CD4-positive, alpha-beta T cell treated with Interleukin-4 for 4 hours (primary cell): ENCODE measurements at regions not wholly inside any gene's neighbourhood (a gene's known extent, or its start where the extent isn't known, plus 50 kb on each side); places are given as distances from the start of the nearest gene placed in this dataset.

Source experiments
- DNase-seq: peaks from one replicate; pipeline ENCODE4 v3.0.0-alpha.2; 2020

DNA sequence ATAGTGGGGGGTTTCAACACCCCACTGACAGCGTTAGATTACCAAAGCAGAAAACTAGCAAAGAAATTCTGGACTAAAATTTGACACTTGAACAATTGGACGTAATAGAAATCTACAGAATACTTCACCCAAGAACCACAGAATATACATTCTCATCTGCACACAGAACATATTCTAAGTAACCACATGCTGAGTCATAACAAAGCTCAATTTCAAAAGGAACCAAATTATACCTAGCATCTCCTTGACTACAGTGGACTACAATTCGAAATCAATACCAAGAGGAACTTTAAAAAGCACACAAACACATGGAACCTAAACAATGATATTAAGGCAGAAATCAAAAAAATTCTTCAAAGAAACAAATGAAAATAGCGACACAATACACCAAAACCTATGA, 871.6 kb upstream of the MDGA2 start:
- no peak for DNase-seq

DNA sequence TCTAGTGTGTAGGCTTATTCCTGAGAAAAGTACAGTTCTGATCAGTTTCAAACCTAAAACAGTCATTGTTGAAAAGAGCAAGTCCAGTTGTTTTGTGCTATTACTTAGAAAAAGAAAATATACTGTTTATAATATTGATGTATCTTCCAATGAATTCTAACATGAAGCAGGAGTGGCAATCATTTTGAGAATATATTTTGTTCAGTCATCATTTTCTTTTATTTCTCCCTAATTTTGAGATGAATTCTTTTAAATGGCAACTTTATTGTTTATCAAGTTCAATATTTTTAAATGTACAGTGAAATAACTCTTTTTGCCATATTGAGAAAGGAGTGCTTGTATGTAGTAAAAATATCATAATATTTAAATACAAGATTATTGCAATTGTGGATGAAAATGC, 862.2 kb upstream of the MDGA2 start:
- DNase-seq, result no peak

DNA sequence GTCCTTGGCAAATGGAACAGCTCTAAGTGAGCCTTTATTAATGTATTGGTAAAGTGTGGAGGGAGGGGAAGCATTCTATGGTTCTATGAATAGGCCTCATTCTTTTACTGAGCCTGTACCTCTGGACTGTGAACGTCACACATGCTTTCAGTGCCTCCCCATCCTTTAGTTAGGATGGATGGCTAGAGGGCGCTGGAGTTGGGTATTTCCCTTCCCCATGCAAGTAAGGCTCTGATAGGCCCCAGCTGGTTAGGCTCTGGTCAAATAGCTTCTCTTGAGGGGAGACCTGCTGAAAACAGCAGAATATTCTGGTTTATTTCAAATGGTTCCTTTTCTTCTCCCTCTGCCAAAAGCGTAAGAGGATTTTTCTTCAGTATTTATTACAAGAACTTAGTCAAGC, 860.9 kb upstream of the MDGA2 start:
- no peak for DNase-seq

DNA sequence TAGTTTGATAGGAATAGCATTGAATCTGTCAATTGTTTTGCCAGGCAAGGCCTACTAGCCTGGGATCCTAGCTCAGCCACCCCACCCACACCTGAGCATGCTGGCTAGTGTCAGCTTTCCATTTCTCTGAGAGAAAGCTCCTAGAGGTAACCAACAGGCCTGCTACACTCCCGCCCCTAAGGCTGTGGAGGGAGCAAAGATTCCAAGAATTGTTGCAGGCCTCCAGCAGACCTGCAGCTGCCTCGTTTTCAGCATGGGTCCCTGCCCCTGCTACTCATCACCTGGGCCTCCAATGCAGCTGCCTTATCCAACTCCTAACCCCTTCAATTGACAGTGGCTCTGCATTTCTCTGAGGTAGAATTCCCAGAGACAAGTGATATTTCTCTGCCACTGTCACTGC, 852.4 kb upstream of the MDGA2 start:
- no peak for DNase-seq

DNA sequence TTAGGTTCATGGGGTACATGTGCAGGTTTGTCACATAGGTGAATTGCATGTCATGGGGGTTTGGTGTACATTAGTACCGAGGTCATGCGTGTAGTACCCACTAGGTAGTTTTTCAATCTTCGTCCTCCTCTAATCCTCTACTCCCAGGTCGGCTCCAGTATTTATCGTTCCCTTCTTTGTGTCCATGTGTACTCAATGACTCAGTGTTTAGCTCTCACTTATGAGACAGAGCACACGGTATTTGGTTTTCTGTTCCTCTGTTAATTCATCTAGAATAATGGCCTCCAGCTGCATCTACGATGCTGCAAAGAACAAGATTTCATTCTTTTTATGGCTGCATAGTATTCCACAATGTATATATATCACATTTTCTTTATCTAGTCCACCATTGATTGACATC, 850.9 kb upstream of the MDGA2 start:
- DNase-seq, result no peak

DNA sequence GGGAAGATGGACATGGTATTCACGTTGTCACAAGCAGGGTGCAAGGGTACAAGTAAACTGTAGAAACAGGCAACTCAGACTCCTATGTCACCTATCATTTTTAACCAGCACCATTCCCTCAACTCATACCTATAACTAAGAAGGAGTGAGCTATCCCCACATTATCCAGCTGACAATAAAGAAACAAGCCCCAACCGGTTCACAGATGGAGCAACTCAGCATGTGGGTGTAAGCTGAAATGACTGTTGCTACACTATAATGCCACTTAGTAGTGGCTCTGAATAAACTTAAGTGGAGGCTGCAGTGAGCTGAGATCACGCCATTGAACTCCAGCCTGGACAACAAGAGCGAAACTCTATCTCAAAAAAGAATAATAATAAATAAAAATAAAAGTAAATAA, 829.5 kb upstream of the MDGA2 start:
- no peak for DNase-seq

DNA sequence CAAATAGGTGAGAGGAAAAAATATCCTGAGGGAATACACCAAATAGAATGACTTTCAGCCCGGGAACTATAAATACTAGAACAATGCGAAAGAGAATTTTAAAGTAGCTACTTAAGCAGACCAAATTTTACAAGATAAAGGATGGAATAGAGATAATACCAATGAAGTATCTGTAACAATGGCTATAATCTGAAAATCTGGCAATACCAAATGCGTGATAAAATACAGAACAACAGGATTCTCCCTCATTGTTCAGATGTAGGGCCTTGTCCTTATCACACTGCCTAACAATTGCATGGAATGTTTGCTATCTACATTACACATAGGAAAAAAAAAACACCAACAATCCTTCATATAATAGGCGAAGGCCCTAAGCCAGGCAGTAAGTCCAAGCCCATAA, 815.4 kb upstream of the MDGA2 start:
- DNase-seq, result no peak

DNA sequence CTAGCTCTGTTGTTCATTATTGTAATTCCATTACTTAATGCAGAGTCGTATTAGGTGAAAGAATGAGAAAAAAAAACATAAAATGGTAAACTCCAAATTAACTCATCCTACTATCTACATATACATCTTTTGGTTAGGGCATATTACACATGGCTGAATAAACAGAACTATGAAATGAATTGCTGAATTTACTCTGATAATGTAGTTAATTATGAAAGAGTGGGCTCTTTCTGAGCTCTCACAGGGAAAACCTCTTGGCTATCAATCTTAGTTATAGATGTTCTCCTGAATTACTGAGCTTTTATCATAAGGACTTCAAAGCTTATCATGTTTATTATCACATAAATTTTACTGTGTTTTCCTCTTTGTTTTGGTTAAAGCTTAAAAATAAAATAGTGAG, 798.5 kb upstream of the MDGA2 start:
- no peak for DNase-seq

DNA sequence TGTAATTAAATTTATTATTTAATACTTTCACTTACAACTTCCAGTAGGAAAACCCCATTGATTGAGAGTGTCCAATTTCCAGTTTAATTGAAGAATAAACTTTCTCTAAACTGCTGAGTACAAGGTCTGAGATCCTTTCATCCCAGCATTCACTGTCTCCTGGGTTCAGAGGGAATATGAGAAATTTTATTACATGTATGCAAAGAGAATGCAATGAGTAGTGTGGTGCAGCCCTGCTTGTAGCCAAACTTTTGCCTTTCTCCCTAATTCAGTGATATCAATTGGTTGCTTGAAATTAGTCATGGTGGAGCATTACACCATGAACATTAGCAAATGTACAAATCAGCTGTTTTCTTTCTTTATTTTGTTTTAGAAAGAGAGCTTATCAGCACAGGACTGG, 780.6 kb upstream of the MDGA2 start:
- DNase-seq, result no peak

DNA sequence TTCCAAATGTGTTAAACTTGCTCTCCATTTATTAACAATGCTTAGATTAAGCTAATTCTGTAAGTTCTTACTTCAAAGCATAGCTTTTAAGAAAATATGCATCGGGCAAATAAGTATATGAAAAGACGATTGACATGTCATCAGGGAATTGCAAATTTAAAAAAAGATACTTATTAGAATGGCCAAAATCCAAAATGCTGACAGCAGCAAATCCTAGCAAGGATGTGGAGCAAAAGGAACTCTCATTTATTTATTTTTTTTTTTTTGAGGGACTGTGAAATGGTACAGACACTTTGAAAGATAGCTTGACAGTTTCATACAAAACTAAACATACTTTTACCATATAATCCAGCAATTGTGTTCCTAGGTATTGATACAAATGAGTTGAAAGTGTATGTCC, 779.5 kb upstream of the MDGA2 start:
- DNase-seq, result no peak

DNA sequence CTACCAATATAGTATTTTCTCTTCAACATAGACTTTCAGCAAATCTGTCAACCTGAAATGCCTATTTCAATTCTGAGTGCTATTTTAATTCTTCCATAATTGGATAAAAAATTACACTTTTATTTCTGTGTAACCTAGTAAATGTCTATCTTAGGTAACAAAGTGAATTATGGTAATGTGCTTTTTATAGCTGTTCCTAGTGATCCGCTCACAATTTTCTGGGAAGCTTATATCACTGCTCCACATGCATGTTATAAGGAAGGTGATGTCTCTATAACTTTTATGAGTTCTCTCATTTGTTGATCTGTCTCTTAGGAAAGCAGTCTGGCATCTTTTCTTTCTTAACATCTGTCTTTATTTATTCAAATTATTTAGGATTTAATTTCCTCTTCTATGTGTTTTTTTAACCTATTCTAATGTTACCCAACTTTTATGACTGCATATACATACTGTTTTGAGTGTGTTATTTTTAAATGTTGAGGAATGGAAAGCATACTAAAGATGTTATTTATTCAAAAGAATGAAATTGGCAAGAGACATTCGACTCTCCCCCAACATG, 777.1 kb upstream of the MDGA2 start:
- no peak for DNase-seq

DNA sequence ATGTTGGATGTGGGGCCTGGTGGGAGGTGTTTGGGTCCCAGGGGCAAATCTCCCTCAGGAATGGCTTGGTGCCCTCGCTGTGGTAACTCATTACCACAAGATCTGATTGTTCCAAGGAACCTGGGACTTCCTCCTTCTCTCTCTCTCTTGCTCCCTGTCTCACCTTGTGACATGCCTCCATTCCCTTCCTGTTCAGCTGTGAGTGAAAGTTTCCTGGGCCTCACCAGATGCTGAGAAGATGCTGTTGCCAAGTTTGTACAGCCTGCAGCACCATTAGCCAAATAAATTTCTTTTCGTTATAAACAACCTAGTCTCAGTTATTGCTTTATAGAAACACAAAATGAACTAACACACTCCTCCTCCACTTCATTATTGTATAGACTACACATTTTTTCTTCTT, 759.8 kb upstream of the MDGA2 start:
- no peak for DNase-seq

DNA sequence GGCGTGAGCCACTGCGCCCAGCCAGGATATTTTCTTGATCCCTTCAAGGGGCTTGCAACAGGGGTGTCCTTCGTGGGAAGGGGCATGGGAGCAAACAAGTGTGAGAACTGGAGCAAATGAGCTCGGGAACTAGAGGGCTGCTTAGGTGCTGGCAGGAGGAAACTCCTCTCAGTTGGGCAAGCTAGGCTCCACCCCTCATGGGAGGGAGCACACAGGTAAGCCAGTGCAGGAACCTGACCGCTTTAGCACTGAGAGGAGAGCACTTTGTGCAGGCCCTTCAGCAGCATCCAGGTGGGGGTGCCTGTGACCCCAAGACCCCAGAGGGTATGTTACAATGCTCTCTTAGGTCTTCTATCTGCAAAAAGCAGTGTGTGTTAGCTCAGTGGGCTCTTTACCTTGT, 755.4 kb upstream of the MDGA2 start:
- no peak for DNase-seq

DNA sequence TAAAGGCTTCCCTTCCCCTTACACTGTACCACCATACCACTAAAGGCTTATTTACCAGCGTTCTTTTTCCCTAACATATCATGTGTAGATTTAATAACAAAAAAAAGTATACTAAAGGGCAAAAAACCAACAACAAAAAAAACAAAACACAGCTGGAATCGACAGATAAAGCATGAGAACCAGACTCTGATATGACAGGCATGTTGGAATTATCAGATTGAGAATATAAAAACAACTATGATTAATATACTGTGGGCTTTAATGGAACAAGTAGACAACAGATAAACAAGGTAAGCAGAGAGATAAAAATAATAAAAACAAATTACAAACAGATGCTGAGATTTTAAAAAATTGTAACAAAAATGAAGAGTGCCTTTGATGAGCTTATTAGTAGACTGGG, 754.1 kb upstream of the MDGA2 start:
- DNase-seq, result no peak

DNA sequence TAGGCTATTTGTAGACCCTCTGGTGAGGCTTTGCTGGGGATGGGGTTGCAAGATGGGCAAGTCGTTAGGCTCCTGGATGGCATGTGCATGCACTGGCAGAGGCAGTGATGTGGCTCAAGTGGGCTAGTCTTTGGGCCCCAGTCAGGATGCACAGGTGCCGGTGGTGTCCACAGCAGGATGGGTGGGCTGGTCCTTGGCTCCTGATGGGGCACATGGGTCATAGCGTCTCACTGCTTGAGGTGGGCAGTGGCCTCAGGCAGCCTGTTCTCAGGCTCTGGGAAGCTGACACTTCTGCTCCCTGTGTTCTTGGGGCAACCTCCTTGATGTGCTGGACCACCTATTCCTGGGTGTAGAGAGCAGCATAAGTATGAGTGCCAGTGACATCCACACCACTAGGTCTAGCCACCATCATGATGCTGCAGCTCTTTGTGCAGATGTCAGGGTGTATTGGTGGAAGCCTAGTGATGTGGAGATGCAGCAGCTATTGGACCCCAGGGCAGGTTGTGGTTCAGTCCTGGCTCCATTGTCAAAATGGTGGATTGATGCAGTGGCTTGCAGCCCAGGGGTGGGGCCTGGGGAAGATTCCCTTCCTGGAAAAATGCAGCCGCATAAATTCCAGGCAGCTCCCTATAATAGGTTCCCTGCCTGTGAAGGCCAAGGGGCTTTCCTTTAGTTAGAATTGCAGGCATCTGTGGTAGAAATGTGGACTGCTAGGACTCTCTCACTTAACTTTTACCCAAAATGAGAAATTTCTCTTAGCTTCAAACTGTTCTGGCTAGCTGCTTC, 742.5 kb upstream of the MDGA2 start:
- DNase-seq, result no peak

DNA sequence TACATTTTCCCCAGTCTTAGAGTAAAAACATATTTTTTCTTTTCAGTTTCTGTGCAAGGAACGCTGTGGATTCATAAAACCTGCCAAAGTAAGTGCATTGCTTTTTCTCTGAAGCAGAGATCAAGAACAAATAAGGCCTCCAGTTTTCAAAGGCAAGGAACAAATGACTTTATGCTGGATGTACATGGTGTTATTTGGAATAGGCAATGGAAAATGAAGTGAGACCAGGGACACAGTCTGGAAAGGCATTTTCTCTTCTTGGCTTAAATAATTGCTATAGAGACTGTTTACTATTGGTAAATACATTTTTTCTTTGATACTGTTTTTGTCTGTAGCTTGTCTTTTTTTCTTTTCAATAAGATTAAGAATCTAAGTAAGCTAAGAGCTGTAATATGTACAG, 725.9 kb upstream of the MDGA2 start:
- no peak for DNase-seq

DNA sequence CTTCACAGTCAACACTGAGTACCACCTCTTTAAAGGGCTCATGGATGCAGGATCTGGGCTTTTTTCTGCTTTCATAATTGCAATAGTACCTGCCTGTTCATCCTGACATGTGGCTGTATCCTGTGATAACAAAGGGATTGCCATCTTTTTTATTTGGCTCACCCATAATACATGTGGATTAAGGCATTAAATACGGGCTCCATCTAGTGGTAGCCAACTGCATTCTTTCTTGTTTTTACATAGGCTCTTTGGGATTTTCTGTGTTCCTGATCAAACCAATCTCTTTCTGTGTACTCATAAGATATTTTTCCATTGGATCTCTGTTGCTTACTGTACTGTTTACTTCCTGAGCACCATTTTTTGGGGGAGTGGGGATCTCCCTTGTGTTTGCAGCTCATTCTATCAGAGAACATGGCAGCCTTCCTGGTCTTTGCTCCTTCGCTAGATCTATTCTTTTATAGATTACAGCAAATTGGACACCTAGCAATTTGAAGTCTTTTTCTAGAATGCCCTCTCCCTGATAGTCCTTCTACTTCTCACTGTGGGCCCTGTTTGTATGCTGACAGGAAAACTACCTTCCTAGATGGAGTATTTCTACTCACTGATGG, 723.4 kb upstream of the MDGA2 start:
- no peak for DNase-seq

DNA sequence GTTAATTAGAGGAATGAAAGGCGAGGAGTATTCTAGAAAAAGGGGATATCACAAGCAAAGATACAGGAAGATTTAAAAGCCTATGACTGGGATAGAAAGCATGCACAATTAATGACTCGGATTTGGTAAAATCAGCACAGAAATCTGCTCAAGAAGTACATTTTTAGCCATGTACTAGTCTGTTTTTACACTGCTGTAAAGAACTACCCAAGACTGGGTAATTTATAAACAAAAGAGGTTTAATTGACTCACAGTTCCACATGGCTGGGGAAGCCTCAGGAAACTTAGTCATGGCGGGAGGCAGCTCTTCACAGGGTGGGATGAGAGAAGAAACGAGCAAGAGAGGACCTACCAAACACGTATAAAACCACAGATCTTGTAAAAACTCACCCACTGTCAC, 716.3 kb upstream of the MDGA2 start:
- no peak for DNase-seq

DNA sequence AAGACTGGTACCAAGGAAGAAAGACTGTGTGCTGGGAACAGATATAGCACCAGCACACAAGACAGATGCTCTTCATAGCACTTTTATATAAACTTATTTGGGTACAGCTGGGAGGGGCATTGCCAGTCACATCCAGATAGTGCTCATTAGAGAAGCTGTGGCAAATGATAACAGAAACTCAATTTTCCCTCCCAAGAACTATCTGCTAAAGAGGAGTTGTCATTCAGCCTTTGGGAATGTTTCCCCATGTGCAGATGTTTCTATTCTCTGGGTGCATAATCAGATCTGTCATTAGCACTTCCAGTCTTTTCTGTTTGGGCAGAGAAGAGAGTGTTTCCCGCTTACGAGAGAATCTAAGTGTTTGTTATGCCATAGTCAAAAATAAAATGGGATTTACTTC, 714.9 kb upstream of the MDGA2 start:
- no peak for DNase-seq

DNA sequence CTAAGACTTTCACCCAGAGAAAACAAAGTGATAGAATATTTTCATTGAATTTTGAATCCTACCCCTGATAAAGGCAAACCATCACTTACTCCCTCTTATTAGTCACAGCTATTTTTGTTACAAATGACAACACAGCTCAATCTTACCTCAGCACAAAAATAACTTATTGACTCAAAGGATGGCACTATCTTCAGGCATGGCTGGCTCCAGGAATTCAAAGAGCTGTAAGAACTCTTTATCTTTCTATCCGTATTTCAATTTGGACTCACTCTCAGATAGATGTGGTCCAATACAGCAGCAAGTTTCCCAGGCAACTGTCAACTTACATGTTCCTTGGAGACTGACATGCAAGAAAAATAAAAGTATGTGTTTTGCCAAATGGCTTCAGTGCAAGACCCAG, 709.4 kb upstream of the MDGA2 start:
- no peak for DNase-seq

DNA sequence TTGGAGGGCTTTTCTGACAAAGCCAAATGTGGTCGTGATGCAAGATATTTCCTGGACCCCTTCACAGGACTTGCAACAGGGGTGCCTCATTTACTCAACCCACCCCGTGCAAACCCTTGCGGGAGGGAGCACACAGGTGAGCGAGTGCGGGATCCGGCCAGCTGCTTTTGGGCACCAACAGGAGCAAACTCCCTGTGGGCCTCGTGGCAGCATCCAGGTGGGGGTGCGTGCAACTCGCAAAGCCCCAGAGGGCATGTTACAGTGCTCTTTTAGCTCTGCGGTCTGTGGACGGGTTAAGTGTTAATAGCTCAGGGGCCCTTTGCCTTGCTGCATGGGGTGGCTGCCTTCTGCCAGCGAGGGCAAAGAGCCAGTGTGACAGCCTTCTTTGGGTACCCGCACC, 707.6 kb upstream of the MDGA2 start:
- DNase-seq, result no peak

DNA sequence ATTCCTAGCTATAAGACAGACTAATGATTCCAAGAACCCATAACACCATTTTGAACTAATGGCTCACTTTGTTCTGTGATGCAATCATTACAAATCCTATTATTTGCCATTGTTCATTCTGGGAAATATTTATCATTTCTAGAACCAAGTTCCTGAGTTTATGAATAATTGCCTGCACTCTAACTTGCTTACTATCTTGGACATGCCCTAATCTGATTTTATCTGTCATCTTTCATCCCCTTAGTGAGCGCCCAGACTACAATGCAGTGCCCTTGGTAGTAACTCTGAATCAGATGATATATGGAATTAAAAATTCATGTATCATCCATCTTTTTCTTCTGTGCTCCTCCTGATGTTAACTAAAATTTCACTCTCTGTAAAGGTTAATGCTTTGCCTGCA, 703.1 kb upstream of the MDGA2 start:
- DNase-seq, result no peak

DNA sequence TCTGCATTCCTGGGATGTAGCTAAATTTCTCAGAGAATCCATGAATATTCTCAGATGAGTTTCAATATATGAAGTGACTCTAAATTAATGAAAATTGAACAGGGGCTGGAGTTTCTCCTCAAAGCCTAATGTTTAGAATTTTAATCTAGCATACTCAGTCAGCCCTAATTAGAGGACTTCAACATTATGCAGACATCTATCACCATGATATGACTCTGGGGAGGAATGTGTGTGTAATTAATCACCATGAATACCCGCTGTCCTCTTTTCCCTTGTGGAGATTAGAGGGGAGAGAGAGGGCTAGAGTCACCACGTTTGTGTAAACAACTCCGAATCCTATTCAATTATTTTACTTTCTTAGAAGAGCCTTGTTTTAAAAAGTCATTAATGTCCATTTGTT, 698.6 kb upstream of the MDGA2 start:
- DNase-seq, result no peak

DNA sequence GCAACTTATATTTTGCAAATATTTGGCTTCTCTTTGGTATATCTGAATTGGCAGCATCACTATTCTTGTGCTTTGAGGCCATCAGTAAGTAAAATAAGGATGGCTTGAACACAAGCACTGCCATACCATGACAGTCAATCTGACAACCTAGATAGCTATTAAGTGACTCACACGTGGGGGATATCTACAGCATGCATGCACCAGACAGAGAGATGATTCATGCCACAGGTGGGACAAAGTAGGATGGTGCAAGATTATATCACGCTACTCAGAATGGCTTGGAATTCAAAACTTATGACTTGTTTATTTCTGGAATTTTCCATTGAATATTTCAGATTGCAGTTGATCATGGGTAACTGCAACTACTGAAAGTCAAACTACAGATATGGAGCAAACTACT, 675.6 kb upstream of the MDGA2 start:
- no peak for DNase-seq

DNA sequence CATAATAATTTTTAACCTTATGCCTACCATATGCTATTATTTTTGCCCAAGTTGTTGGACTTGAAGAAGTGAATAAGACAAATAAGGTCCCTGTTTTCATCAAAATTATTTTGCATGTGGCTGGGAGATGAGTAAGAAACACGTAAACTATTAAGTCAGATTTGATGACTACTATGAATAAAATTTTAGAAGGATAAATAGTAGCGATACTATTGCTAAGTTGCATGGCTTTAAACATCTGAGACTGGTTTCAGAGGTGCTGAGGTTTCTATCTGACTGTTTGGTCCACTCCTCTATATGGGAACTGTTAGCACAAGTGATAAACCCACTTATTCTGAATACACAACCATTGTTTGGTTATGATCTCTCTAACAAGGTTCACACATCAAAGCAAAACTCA, 674.3 kb upstream of the MDGA2 start:
- DNase-seq, result no peak
